OCI-LY7 (cell line): ENCODE measurements at regions not wholly inside any gene's neighbourhood (a gene's known extent, or its start where the extent isn't known, plus 50 kb on each side); places are given as distances from the start of the nearest gene placed in this dataset.

Experiments used
- CTCF ChIP-seq: fragments of 200-600 bp; sonication (generic); conservative IDR thresholded peaks from 2 replicates; pipeline ENCODE4 v1.5.1; 2014; ENCODE audit warnings: mild to moderate bottlenecking, antibody characterized with exemption, low read length, moderate library complexity, mixed read lengths
- EZH2phosphoT487 ChIP-seq: fragments of 200-600 bp; sonication (generic); IDR thresholded peaks from 2 replicates; pipeline ENCODE4 v1.6.1; 2018; ENCODE audit warnings: low read depth, borderline replicate concordance, mild to moderate bottlenecking, mixed run types, antibody characterized with exemption, low read length, moderate library complexity, mixed read lengths

DNA sequence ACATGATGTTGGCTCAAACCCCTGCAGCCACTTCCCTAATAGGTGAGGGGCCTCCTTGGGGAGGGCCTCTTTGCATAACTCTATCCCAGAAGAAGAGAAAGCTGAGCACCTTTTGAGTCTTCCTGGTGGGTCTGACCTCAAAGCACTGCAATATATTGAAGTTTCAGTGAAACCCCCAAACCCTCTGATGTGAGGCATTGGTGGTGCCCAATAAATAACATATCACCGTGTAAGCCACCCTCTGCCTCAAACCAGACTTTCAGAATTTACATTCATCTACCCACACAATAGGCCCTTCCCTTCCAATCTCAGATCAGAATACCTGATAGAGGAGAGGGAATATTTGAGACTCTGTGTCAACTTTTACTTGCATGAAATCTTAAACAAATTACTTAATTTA lies 142.8 kb upstream of the STK17B start:
- TF ChIP-seq CTCF (no peak), EZH2phosphoT487 (no peak)
